K562 (cell line): ENCODE measurements at regions not wholly inside any gene's neighbourhood (a gene's known extent, or its start where the extent isn't known, plus 50 kb on each side); places are given as distances from the start of the nearest gene placed in this dataset.

ENCODE experiments used
- ATAC-seq: fragments of 200-7000 bp; cut with Tn5 transposase; 3 replicates; pipeline ENCODE4 v1.9.1; 2020; ENCODE audit warnings: moderate library complexity
- BruUV-seq: library from RNA; stranded (reverse); fragments of 400-500 nt; replicated peaks from 2 replicates; lab custom pipeline; 2021; lab: Mats Ljungman, UMichigan
- CTCF ChIA-PET: fragments of 300-600 bp; formaldehyde crosslinking; extraction: SDS; loops from one replicate; lab custom pipeline; 2021; ENCODE audit warnings: low intra/inter-chr PET ratio; lab: Yijun Ruan, JAX
- POLR2A ChIA-PET: fragments of 300-600, 350-650 bp; sonication (Branson Sonifier 250); formaldehyde crosslinking; extraction: SDS; loops from one replicate; lab custom pipeline; 2021; ENCODE audit warnings: antibody characterized with exemption, inconsistent platforms; lab: Yijun Ruan, JAX
- DNase-seq, 4 experiments: peaks; one replicate each; pipeline versions ENCODE4 v3.0.0 to v3.0.0-alpha.2; 2011 to 2018; ENCODE audit warnings: low spot score in 3 of 4, mixed read lengths in 3 of 4; ENCODE audit errors: extremely low read depth in 1 of 4
- FAIRE-seq: peaks from 2 replicates; lab custom pipeline; 2011; peaks lifted over from hg19 to GRCh38; lab: Jason Lieb, UNC
- H2AFZ ChIP-seq: 2 replicates; pipeline ENCODE4 v1.6.0; 2011; ENCODE audit warnings: low read depth, low read length, control low read depth, inconsistent platforms
- H3K27ac ChIP-seq: fragments of 200-600 bp; 3 replicates; pipeline ENCODE4 v1.8.0; 2011; ENCODE audit warnings: low read depth, mild to moderate bottlenecking, control low read depth, inconsistent platforms, low read length, moderate library complexity, mixed read lengths; ENCODE audit errors: extremely low read depth
- H3K27me3 ChIP-seq, 2 experiments: fragments of 300-600 bp in 1 of 2; 2 replicates in 1 of 2; 3 replicates in 1 of 2; pipeline versions ENCODE4 v1.6.0 to v1.8.0; 2011; ENCODE audit warnings: inconsistent platforms in 2 of 2, low read length in 2 of 2, mild to moderate bottlenecking in 1 of 2, mixed read lengths in 1 of 2, moderate library complexity in 1 of 2; ENCODE audit not compliant: control insufficient read depth in 2 of 2, insufficient read depth in 2 of 2
- H3K36me3 ChIP-seq: fragments of 300-600 bp; 3 replicates; pipeline ENCODE4 v1.8.0; 2011; ENCODE audit warnings: mild to moderate bottlenecking, low read length, inconsistent platforms; ENCODE audit not compliant: control insufficient read depth, insufficient read depth
- H3K4me1 ChIP-seq, 2 experiments: fragments of 200-600 bp in 1 of 2; replicated peaks in 1 of 2; 2 replicates in 1 of 2; 3 replicates in 1 of 2; pipeline versions ENCODE4 v1.5.1 to v1.8.0; 2011; ENCODE audit warnings: inconsistent platforms in 2 of 2, low read length in 2 of 2, mild to moderate bottlenecking in 1 of 2, mixed read lengths in 1 of 2, moderate library complexity in 1 of 2; ENCODE audit not compliant: control insufficient read depth in 2 of 2, insufficient read depth in 2 of 2
- H3K4me2 ChIP-seq: 2 replicates; pipeline ENCODE4 v1.6.1; 2011; ENCODE audit warnings: low read length, control low read depth, inconsistent platforms, mixed read lengths; ENCODE audit not compliant: insufficient read depth
- H3K4me3 ChIP-seq: fragments of 200-600 bp; sonication (generic), shearing (Covaris generic); 2 replicates; pipeline ENCODE4 v1.5.1; 2016; ENCODE audit warnings: control low read depth, inconsistent platforms
- H3K79me2 ChIP-seq: fragments of 200-600 bp; 3 replicates; pipeline ENCODE4 v1.8.0; 2011; ENCODE audit warnings: low read length, inconsistent platforms; ENCODE audit not compliant: control insufficient read depth, insufficient read depth
- H3K9ac ChIP-seq, 2 experiments: 2 replicates each; pipeline versions ENCODE4 v1.6.0 to v1.6.1; 2011; ENCODE audit warnings: low read depth in 2 of 2, low read length in 2 of 2, control low read depth in 1 of 2, inconsistent platforms in 1 of 2, mild to moderate bottlenecking in 1 of 2, mixed read lengths in 1 of 2; ENCODE audit not compliant: insufficient read depth in 1 of 2
- H3K9me1 ChIP-seq: one replicate; pipeline ENCODE4 v1.6.0; 2011; ENCODE audit warnings: inconsistent platforms, mild to moderate bottlenecking, low read length, moderate library complexity; ENCODE audit not compliant: control insufficient read depth, insufficient read depth
- H3K9me3 ChIP-seq: replicated peaks from 2 replicates; pipeline ENCODE4 v1.5.1; 2011; ENCODE audit warnings: low read depth, low read length, inconsistent platforms; ENCODE audit not compliant: control insufficient read depth, insufficient read depth
- H4K20me1 ChIP-seq: replicated peaks from 2 replicates; pipeline ENCODE4 v1.6.1; 2011; ENCODE audit warnings: low read length, inconsistent platforms, mixed read lengths; ENCODE audit not compliant: control insufficient read depth, insufficient read depth
- CHD1 ChIP-seq: fragments of 200-600 bp; sonication (generic); IDR thresholded peaks from one replicate; pipeline ENCODE4 v1.6.1; 2012; ENCODE audit warnings: mild to moderate bottlenecking, moderate library complexity, low read length, inconsistent platforms
- E2F1 ChIP-seq: sonication (generic); formaldehyde crosslinking; IDR thresholded peaks from 2 replicates; pipeline ENCODE4 v1.8.1; 2023; ENCODE audit warnings: mild to moderate bottlenecking, missing genetic modification reagents, moderate library complexity
- ETS1 ChIP-seq: conservative IDR thresholded peaks from 2 replicates; pipeline ENCODE4 v1.6.1; 2011; ENCODE audit warnings: low read depth, mild to moderate bottlenecking, low read length; ENCODE audit not compliant: control insufficient read depth
- ILK ChIP-seq: fragments of 450-650 bp; IDR thresholded peaks from 2 replicates; pipeline ENCODE4 v1.6.1; 2016; ENCODE audit warnings: missing genetic modification characterization, low read depth, mild to moderate bottlenecking, missing compliant biosample characterization, moderate library complexity, borderline replicate concordance
- PTRF ChIP-seq: fragments of 450-650 bp; IDR thresholded peaks from 2 replicates; pipeline ENCODE4 v1.6.1; 2016; ENCODE audit warnings: mild to moderate bottlenecking, missing genetic modification characterization, missing compliant biosample characterization
- SAP30 ChIP-seq: fragments of 200-600 bp; sonication (generic); IDR thresholded peaks from 2 replicates; pipeline ENCODE4 v1.6.1; 2012; ENCODE audit warnings: borderline replicate concordance, low read depth, mild to moderate bottlenecking, moderate library complexity, low read length, control low read depth, inconsistent platforms; ENCODE audit not compliant: insufficient read depth, poor library complexity, severe bottlenecking
- ZNF133 ChIP-seq: fragments of 250-450 bp; sonication (Bioruptor Pico); IDR thresholded peaks from 2 replicates; pipeline ENCODE4 v1.4.0; 2020; ENCODE audit warnings: mild to moderate bottlenecking
- in situ Hi-C: fragments of 300-500 bp; cut with MboI; formaldehyde crosslinking; loops from 4 replicates; pipeline ENCODE4 v1.15.0; 2018; ENCODE audit warnings: inconsistent platforms, mixed read lengths
- intact Hi-C: fragments of 100-400 bp; cut with micrococcal nuclease; formaldehyde crosslinking; loops from 2 replicates; pipeline ENCODE4 v1.14.2; 2022
- TF ChIP-seq, protein P1 (sequence below): fragments of 250-450 bp; sonication (Bioruptor Pico); IDR thresholded peaks from 2 replicates; pipeline ENCODE4 v1.8.0; 2021; ENCODE audit warnings: moderate library complexity, mild to moderate bottlenecking, inconsistent platforms

GRCh38 chr4:66606215-66606614 lies 935.9 kb upstream of the EPHA5 start (continued):
- TF ChIP-seq ILK (tag) (no peak), E2F1 (no peak), PTRF (no peak), ZNF133 (CRISPR knock-in tag) (no peak), ETS1 (no peak)
- TF ChIP-seq, protein P1, sequence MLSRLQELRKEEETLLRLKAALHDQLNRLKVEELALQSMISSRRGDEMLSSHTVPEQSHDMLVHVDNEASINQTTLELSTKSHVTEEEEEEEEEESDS (CRISPR knock-in tag): no peak
- TF ChIP-seq, all 486 proteins: peak for 0

DNA sequence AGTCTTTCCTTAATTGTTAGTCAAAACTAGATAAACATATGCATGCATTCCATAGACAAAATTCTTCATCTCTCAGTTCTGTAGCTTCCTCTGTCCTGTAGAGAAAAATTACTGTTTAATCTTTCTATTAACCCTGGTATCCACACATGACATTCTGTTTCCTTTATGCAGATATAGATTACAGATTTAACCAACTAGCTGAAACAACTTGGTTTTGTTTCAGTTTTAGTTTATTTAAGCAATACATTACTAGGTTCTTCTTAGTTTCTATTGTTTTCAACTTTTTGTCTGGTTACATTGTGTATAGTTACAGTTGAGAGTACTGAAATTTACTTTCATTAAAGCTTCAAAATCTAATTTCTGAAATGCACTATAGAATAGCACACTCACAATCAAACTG lies 933.9 kb upstream of the EPHA5 start:
- BruUV-seq: no TSS peak
- H3K27me3 ChIP-seq: no peaks in the 10 kb centered on the region
- ATAC-seq (no peak), FAIRE-seq (no peak), DNase-seq (no peak)
- H3K4me1 ChIP-seq: no peaks in the 10 kb centered on the region
- TF ChIP-seq SAP30 (no peak), CHD1 (no peak)
- H3K9me3 ChIP-seq: no peaks in the 10 kb centered on the region
- CTCF ChIA-PET: no interaction called here
- no peaks in the 10 kb centered on the region for H3K79me2 ChIP-seq
- H3K4me3 ChIP-seq: no peak overlapping the region
- H3K9ac ChIP-seq: no peak overlapping the region
- H4K20me1 ChIP-seq: no peaks in the 10 kb centered on the region
- in situ Hi-C loops: no loop called here
- H3K9me1 ChIP-seq: no peaks in the 10 kb centered on the region
- no peak overlapping the region for H3K27ac ChIP-seq
- H2AFZ ChIP-seq: no peak overlapping the region
- H3K4me2 ChIP-seq: no peak overlapping the region
- intact Hi-C loops: no loop called here
- no peaks in the 10 kb centered on the region for H3K36me3 ChIP-seq
- POLR2A ChIA-PET: no interaction called here
